Stomach (tissue), 4 donors: ENCODE measurements at regions not wholly inside any gene's neighbourhood (a gene's known extent, or its start where the extent isn't known, plus 50 kb on each side); places are given as distances from the start of the nearest gene placed in this dataset.

Source experiments
- POLR2A ChIP-seq, 4 donors: fragments of 450-650 bp; IDR thresholded peaks; one replicate each; pipeline ENCODE4 v1.6.1; 2016; ENCODE audit warnings: antibody characterized with exemption in 4 of 4, control low read depth in 2 of 4, mild to moderate bottlenecking in 1 of 4, moderate library complexity in 1 of 4
- TF ChIP-seq, protein P1 (sequence below), 7 experiments: fragments of 450-650 bp in 4 of 7; fragments of 200-600 bp in 3 of 7; sonication (generic) in 3 of 7; IDR thresholded peaks; one replicate each; pipeline ENCODE4 v1.5.1; 2016 to 2019; ENCODE audit warnings: antibody characterized with exemption in 7 of 7, control low read depth in 2 of 7, mild to moderate bottlenecking in 1 of 7

DNA sequence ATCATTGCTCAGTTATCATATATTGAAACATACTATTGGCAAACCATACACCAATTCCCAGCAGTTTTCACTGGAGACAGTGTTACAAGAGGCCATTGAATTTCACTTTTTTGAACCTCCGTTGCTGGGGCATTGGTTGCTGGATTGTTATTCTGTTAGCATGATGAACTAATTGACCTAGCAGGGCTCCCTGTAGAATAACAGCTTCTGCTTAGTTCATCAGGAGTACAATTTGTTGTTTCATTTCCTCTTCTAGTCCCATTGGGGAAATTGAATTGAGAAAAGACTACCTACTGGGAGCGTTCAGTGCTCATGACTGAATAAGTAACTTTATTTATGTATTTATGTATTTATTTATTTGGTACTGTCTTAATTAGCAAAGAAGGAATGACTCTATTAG is 151.6 kb downstream of the SLIT2 start:
- no peak for TF ChIP-seq POLR2A (IDR thresholded peaks at IDR 0.05)
- TF ChIP-seq, protein P1, sequence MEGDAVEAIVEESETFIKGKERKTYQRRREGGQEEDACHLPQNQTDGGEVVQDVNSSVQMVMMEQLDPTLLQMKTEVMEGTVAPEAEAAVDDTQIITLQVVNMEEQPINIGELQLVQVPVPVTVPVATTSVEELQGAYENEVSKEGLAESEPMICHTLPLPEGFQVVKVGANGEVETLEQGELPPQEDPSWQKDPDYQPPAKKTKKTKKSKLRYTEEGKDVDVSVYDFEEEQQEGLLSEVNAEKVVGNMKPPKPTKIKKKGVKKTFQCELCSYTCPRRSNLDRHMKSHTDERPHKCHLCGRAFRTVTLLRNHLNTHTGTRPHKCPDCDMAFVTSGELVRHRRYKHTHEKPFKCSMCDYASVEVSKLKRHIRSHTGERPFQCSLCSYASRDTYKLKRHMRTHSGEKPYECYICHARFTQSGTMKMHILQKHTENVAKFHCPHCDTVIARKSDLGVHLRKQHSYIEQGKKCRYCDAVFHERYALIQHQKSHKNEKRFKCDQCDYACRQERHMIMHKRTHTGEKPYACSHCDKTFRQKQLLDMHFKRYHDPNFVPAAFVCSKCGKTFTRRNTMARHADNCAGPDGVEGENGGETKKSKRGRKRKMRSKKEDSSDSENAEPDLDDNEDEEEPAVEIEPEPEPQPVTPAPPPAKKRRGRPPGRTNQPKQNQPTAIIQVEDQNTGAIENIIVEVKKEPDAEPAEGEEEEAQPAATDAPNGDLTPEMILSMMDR (IDR thresholded peaks at IDR 0.05) = no peak
